HEK293 (cell line): ENCODE measurements at regions not wholly inside any gene's neighbourhood (a gene's known extent, or its start where the extent isn't known, plus 50 kb on each side); places are given as distances from the start of the nearest gene placed in this dataset.

Experiments
- CTCF ChIA-PET: fragments of 350-600 bp; formaldehyde crosslinking; extraction: SDS; loops from one replicate; lab custom pipeline; 2021; ENCODE audit warnings: antibody characterized with exemption; lab: Yijun Ruan, JAX
- POLR2A ChIA-PET: fragments of 300-600 bp; formaldehyde crosslinking; extraction: SDS; loops from one replicate; lab custom pipeline; 2020; ENCODE audit warnings: antibody characterized with exemption, inconsistent platforms; lab: Yijun Ruan, JAX
- H3K27ac ChIP-seq: fragments of 200-500 bp; sonication (Bioruptor generic); 2 replicates; pipeline ENCODE4 v1.5.1; 2014; ENCODE audit warnings: low read depth, low read length, control low read depth, inconsistent platforms; ENCODE audit errors: extremely low read depth
- H3K36me3 ChIP-seq, 2 experiments: fragments of 200-500 bp in 1 of 2; sonication (Bioruptor generic) in 1 of 2; 1 replicate in 1 of 2; 2 replicates in 1 of 2; pipeline ENCODE4 v1.5.1; 2014 to 2017; ENCODE audit warnings: inconsistent platforms in 2 of 2, low read length in 2 of 2; ENCODE audit not compliant: control insufficient read depth in 2 of 2, insufficient read depth in 1 of 2
- H3K4me1 ChIP-seq: fragments of 200-500 bp; sonication (Bioruptor generic); 2 replicates; pipeline ENCODE4 v1.5.1; 2014; ENCODE audit warnings: mild to moderate bottlenecking, low read length, inconsistent platforms; ENCODE audit not compliant: control insufficient read depth, insufficient read depth
- H3K4me3 ChIP-seq: 2 replicates; pipeline ENCODE4 v1.5.1; 2011; ENCODE audit warnings: low read depth, mild to moderate bottlenecking, control low read depth, low read length, moderate library complexity
- H3K9me3 ChIP-seq: fragments of 200-500 bp; sonication (Bioruptor generic); 2 replicates; pipeline ENCODE4 v1.5.1; 2014; ENCODE audit warnings: low read depth, low read length, inconsistent platforms; ENCODE audit not compliant: control insufficient read depth, insufficient read depth
- PRDM1 ChIP-seq: fragments of 450-650 bp; formaldehyde crosslinking; IDR thresholded peaks from 2 replicates; pipeline ENCODE4; 2016; ENCODE audit warnings: missing biosample characterization, missing genetic modification characterization
- ZNF112 ChIP-seq: fragments of 450-650 bp; formaldehyde crosslinking; IDR thresholded peaks from 2 replicates; pipeline ENCODE4 v1.5.0; 2017; ENCODE audit warnings: missing biosample characterization, missing genetic modification characterization
- ZNF169 ChIP-seq: fragments of 450-650 bp; formaldehyde crosslinking; IDR thresholded peaks from 2 replicates; pipeline ENCODE4 v1.5.1; 2016; ENCODE audit warnings: missing biosample characterization, missing genetic modification characterization
- ZNF223 ChIP-seq: fragments of 450-650 bp; formaldehyde crosslinking; IDR thresholded peaks from 2 replicates; pipeline ENCODE4 v1.5.1; 2016; ENCODE audit warnings: missing biosample characterization, missing genetic modification characterization
- ZNF341 ChIP-seq: fragments of 450-650 bp; formaldehyde crosslinking; IDR thresholded peaks from 2 replicates; pipeline ENCODE4; 2016; ENCODE audit warnings: low read depth, missing biosample characterization, missing genetic modification characterization
- ZNF366 ChIP-seq: fragments of 450-650 bp; formaldehyde crosslinking; conservative IDR thresholded peaks from 2 replicates; pipeline ENCODE4 v1.5.1; 2016; ENCODE audit warnings: missing biosample characterization, missing genetic modification characterization
- ZNF416 ChIP-seq: fragments of 450-650 bp; formaldehyde crosslinking; IDR thresholded peaks from 2 replicates; pipeline ENCODE4 v1.5.1; 2016; ENCODE audit warnings: missing biosample characterization, missing genetic modification characterization
- ZNF521 ChIP-seq: fragments of 450-650 bp; formaldehyde crosslinking; IDR thresholded peaks from 2 replicates; pipeline ENCODE4 v1.5.1; 2017; ENCODE audit warnings: missing biosample characterization, mild to moderate bottlenecking, missing genetic modification characterization
- ZNF596 ChIP-seq: fragments of 450-650 bp; IDR thresholded peaks from 2 replicates; pipeline ENCODE4 v1.5.0; 2018; ENCODE audit warnings: missing biosample characterization, mild to moderate bottlenecking, missing genetic modification characterization, moderate library complexity
- ZNF610 ChIP-seq: fragments of 450-650 bp; formaldehyde crosslinking; IDR thresholded peaks from 2 replicates; pipeline ENCODE4 v1.5.1; 2016; ENCODE audit warnings: missing biosample characterization, missing genetic modification characterization, borderline replicate concordance
- ZNF629 ChIP-seq: fragments of 450-650 bp; formaldehyde crosslinking; IDR thresholded peaks from 2 replicates; pipeline ENCODE4 v1.5.1; 2017; ENCODE audit warnings: missing biosample characterization, missing genetic modification characterization
- ZNF677 ChIP-seq: fragments of 450-650 bp; IDR thresholded peaks from 2 replicates; pipeline ENCODE4 v1.5.0; 2018; ENCODE audit warnings: missing biosample characterization, mild to moderate bottlenecking, missing genetic modification characterization, moderate library complexity
- ZSCAN5A ChIP-seq: fragments of 450-650 bp; formaldehyde crosslinking; IDR thresholded peaks from 2 replicates; pipeline ENCODE4 v1.5.1; 2016; ENCODE audit warnings: missing biosample characterization, missing genetic modification characterization
- TF ChIP-seq, protein P1 (sequence below): fragments of 450-650 bp; formaldehyde crosslinking; IDR thresholded peaks from 2 replicates; pipeline ENCODE4 v1.5.1; 2016; ENCODE audit warnings: missing biosample characterization, missing genetic modification characterization
- TF ChIP-seq, protein P2 (sequence below): fragments of 450-650 bp; formaldehyde crosslinking; IDR thresholded peaks from 2 replicates; pipeline ENCODE4 v1.5.1; 2016; ENCODE audit warnings: missing biosample characterization, missing genetic modification characterization
- TF ChIP-seq, protein P3 (sequence below): sonication (generic); formaldehyde crosslinking; IDR thresholded peaks from 2 replicates; pipeline ENCODE4 v1.8.1; 2022; ENCODE audit warnings: mild to moderate bottlenecking, moderate library complexity, missing genetic modification reagents
- TF ChIP-seq, protein P4 (sequence below): fragments of 450-650 bp; formaldehyde crosslinking; IDR thresholded peaks from 2 replicates; pipeline ENCODE4 v1.5.1; 2016; ENCODE audit warnings: missing biosample characterization, missing genetic modification characterization
- TF ChIP-seq, protein P5 (sequence below): fragments of 450-650 bp; formaldehyde crosslinking; IDR thresholded peaks from 2 replicates; pipeline ENCODE4 v1.5.1; 2016; ENCODE audit warnings: missing biosample characterization, missing genetic modification characterization

DNA sequence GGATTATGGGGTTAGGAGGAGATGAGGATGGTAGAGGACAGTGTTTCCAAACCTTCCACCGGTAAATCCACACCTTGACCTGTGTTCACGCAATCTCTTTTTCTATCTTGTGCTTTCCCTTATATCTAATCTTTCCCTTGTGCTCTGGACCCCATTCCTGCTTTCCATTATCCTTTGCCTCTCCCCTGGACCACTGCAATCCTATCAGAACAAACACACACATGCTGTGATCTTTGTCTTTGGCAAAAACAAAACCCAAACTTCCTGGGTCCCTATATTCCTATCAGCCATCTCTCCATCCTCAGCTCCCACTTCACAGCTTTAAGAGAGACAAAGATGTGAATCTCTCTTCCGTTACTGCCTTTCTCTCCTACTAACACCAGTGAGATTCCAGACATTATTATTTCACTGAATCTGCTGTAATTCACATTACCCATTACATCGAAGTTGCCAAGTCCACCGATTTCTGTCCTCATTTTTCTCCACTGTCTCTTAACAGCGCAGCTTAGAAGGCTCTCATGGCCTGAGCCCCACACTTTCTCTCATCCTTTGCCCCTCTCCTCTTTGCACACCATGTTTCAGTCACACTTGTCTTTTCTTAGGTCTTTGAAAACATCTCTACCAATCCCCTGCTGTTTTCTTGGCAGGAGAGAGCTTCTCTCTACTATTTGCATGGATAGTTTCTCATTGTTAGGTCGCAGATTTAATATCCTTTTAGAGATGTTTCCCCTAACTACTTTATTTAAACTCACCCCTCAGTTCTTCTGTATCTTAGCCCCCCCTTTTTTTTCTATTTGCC lies 230.0 kb upstream of the B3GALT2 start (continued):
- TF ChIP-seq, protein P1, sequence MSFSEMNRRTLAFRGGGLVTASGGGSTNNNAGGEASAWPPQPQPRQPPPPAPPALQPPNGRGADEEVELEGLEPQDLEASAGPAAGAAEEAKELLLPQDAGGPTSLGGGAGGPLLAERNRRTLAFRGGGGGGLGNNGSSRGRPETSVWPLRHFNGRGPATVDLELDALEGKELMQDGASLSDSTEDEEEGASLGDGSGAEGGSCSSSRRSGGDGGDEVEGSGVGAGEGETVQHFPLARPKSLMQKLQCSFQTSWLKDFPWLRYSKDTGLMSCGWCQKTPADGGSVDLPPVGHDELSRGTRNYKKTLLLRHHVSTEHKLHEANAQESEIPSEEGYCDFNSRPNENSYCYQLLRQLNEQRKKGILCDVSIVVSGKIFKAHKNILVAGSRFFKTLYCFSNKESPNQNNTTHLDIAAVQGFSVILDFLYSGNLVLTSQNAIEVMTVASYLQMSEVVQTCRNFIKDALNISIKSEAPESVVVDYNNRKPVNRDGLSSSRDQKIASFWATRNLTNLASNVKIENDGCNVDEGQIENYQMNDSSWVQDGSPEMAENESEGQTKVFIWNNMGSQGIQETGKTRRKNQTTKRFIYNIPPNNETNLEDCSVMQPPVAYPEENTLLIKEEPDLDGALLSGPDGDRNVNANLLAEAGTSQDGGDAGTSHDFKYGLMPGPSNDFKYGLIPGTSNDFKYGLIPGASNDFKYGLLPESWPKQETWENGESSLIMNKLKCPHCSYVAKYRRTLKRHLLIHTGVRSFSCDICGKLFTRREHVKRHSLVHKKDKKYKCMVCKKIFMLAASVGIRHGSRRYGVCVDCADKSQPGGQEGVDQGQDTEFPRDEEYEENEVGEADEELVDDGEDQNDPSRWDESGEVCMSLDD (tag by site-specific recombination), result no peak
- TF ChIP-seq, protein P2, sequence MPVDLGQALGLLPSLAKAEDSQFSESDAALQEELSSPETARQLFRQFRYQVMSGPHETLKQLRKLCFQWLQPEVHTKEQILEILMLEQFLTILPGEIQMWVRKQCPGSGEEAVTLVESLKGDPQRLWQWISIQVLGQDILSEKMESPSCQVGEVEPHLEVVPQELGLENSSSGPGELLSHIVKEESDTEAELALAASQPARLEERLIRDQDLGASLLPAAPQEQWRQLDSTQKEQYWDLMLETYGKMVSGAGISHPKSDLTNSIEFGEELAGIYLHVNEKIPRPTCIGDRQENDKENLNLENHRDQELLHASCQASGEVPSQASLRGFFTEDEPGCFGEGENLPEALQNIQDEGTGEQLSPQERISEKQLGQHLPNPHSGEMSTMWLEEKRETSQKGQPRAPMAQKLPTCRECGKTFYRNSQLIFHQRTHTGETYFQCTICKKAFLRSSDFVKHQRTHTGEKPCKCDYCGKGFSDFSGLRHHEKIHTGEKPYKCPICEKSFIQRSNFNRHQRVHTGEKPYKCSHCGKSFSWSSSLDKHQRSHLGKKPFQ, result no peak
- TF ChIP-seq, protein P3, sequence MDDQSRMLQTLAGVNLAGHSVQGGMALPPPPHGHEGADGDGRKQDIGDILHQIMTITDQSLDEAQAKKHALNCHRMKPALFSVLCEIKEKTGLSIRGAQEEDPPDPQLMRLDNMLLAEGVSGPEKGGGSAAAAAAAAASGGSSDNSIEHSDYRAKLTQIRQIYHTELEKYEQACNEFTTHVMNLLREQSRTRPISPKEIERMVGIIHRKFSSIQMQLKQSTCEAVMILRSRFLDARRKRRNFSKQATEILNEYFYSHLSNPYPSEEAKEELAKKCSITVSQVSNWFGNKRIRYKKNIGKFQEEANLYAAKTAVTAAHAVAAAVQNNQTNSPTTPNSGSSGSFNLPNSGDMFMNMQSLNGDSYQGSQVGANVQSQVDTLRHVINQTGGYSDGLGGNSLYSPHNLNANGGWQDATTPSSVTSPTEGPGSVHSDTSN (CRISPR knock-in tag), result no peak
- TF ChIP-seq PRDM1 (no peak), ZNF596 (tag by site-specific recombination) (no peak), ZNF521 (no peak), ZNF169 (no peak), ZNF112 (tag by site-specific recombination) (no peak), ZNF416 (tag by site-specific recombination) (no peak)
- TF ChIP-seq, protein P4, sequence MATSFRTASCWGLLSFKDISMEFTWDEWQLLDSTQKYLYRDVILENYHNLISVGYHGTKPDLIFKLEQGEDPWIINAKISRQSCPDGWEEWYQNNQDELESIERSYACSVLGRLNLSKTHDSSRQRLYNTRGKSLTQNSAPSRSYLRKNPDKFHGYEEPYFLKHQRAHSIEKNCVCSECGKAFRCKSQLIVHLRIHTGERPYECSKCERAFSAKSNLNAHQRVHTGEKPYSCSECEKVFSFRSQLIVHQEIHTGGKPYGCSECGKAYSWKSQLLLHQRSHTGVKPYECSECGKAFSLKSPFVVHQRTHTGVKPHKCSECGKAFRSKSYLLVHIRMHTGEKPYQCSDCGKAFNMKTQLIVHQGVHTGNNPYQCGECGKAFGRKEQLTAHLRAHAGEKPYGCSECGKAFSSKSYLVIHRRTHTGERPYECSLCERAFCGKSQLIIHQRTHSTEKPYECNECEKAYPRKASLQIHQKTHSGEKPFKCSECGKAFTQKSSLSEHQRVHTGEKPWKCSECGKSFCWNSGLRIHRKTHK (tag by site-specific recombination), result no peak
- TF ChIP-seq, all 188 proteins: peak for 0

DNA sequence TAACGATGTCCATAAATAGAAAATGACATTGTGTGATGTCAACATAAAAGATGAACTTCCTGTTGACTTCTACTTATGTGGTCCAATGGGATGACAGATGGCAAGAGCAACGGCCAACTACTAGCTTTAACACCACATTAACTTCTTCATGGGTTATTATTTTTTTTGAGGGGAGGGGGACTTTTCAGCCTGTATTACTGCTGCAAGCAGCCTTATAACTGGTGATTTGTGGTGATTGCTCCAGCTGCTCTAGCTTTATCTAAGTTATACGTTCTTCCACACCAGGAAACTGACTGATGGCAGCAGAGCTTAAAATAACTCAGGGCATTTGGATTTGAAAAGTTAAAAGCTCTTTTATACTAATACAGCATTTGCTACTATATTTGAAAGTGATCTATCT lies 228.8 kb upstream of the B3GALT2 start:
- POLR2A ChIA-PET, result no interaction called here
- CTCF ChIA-PET, result no interaction called here
- Histone ChIP-seq H3K36me3 (no peaks in the 10 kb centered on the region), H3K4me3 (no peak overlapping the region), H3K9me3 (no peaks in the 10 kb centered on the region), H3K4me1 (no peaks in the 10 kb centered on the region), H3K27ac (no peak overlapping the region)
- TF ChIP-seq ZNF341 (tag by site-specific recombination) (no peak), ZNF223 (tag by site-specific recombination) (no peak), ZNF521 (no peak), ZSCAN5A (no peak), ZNF366 (tag by site-specific recombination) (no peak), ZNF610 (tag by site-specific recombination) (no peak), PRDM1 (no peak), ZNF629 (tag by site-specific recombination) (no peak), ZNF596 (tag by site-specific recombination) (no peak), ZNF677 (tag by site-specific recombination) (no peak)
- TF ChIP-seq, protein P5, sequence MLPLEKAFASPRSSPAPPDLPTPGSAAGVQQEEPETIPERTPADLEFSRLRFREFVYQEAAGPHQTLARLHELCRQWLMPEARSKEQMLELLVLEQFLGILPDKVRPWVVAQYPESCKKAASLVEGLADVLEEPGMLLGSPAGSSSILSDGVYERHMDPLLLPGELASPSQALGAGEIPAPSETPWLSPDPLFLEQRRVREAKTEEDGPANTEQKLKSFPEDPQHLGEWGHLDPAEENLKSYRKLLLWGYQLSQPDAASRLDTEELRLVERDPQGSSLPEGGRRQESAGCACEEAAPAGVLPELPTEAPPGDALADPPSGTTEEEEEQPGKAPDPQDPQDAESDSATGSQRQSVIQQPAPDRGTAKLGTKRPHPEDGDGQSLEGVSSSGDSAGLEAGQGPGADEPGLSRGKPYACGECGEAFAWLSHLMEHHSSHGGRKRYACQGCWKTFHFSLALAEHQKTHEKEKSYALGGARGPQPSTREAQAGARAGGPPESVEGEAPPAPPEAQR (tag by site-specific recombination), result no peak
